ENCODE measurements at regions not wholly inside any gene's neighbourhood (a gene's known extent, or its start where the extent isn't known, plus 50 kb on each side); places are given as distances from the start of the nearest gene placed in this dataset.
"Not testable (repeated sequence)": the region's sequence is repeated elsewhere in the genome, so short reads cannot be mapped to it uniquely, and the experiment has no call there.

DNA sequence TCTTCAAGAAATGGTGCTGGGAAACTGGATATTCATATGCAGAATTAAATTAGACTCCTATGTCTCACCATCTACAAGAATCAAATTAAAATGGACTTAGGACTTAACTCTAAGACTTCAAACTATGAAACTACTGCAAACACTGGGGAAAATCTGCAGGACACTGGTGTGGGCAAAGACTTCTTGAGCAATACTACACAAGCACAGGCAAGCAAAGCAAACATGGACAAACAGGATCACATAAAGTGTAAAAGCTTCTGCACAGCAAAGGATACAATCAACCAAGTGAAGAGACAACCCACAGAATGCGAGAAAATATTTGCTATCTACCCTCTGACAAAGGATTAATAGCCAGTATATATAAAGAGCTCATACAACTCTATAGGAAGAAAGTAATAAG lies 1161.1 kb upstream of the CITED2 start:
- Histone ChIP-seq H3K27me3 (ENCODE audit: control insufficient read depth, insufficient read depth, low read length) (no peaks in the 10 kb centered on the region), H3K27ac (ENCODE audit: low read depth, low read length) (no peak overlapping the region), H3K4me3 (ENCODE audit: low read depth, low read length) (no peak overlapping the region), H3K9me3 (ENCODE audit: control insufficient read depth, insufficient read depth, low read depth, low read length) (peaks cover 21% of the 10 kb centered on the region), H3K4me1 (ENCODE audit: control insufficient read depth, insufficient read depth, low read length) (peaks cover 20% of the 10 kb centered on the region), H3K9ac (ENCODE audit: low read length) (no peak overlapping the region), H3K36me3 (ENCODE audit: control insufficient read depth, insufficient read depth, low read length) (no peaks in the 10 kb centered on the region)

- H3K9ac ChIP-seq (ENCODE audit: low read length): no peak overlapping the region
- no peak overlapping the region for H3K27ac ChIP-seq (ENCODE audit: low read depth, low read length)
- H3K36me3 ChIP-seq (ENCODE audit: control insufficient read depth, insufficient read depth, low read length): no peaks in the 10 kb centered on the region
- peaks cover 21% of the 10 kb centered on the region for H3K9me3 ChIP-seq (ENCODE audit: control insufficient read depth, insufficient read depth, low read depth, low read length)
- H3K4me1 ChIP-seq (ENCODE audit: control insufficient read depth, insufficient read depth, low read length): peaks cover 14% of the 10 kb centered on the region
- H3K27me3 ChIP-seq (ENCODE audit: control insufficient read depth, insufficient read depth, low read length): no peaks in the 10 kb centered on the region
- no peak overlapping the region for H3K4me3 ChIP-seq (ENCODE audit: low read depth, low read length)
Measured at GRCh38 chr6:140533526-140533925, 1159.1 kb upstream of the CITED2 start.

- no peaks in the 10 kb centered on the region for H3K36me3 ChIP-seq (ENCODE audit: control insufficient read depth, insufficient read depth, low read length)
- no peak overlapping the region for H3K27ac ChIP-seq (ENCODE audit: low read depth, low read length)
- no peaks in the 10 kb centered on the region for H3K4me1 ChIP-seq (ENCODE audit: control insufficient read depth, insufficient read depth, low read length)
- H3K4me3 ChIP-seq (ENCODE audit: low read depth, low read length): no peak overlapping the region
- no peaks in the 10 kb centered on the region for H3K9me3 ChIP-seq (ENCODE audit: control insufficient read depth, insufficient read depth, low read depth, low read length)
- H3K9ac ChIP-seq (ENCODE audit: low read length): no peak overlapping the region
- H3K27me3 ChIP-seq (ENCODE audit: control insufficient read depth, insufficient read depth, low read length): no peaks in the 10 kb centered on the region
Measured at GRCh38 chr6:140504776-140505175, 1130.3 kb upstream of the CITED2 start.

DNA sequence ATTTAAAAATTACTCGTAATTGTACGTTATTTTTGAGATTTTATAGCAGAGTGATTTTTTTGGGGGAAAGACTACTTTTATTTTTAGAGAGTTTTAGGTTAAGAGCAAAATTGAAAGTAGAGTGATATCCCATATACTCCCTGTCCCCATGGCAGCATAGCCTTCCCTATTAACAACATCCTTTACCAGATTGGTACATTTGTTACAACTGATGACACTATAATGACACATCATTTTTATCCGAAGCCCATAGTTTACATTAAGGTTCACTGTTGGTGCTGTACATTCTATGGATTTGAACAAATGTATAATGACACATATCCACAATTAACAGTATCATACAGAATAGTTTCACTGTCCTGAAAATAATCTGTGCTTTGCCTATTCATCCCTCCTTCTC lies 1126.4 kb upstream of the CITED2 start:
- H3K4me1 ChIP-seq (ENCODE audit: control insufficient read depth, insufficient read depth, low read length): no peaks in the 10 kb centered on the region
- H3K9ac ChIP-seq (ENCODE audit: low read length): no peak overlapping the region
- H3K4me3 ChIP-seq (ENCODE audit: low read depth, low read length): no peak overlapping the region
- H3K36me3 ChIP-seq (ENCODE audit: control insufficient read depth, insufficient read depth, low read length): no peaks in the 10 kb centered on the region
- no peaks in the 10 kb centered on the region for H3K27me3 ChIP-seq (ENCODE audit: control insufficient read depth, insufficient read depth, low read length)
- H3K27ac ChIP-seq (ENCODE audit: low read depth, low read length): no peak overlapping the region
- H3K9me3 ChIP-seq (ENCODE audit: control insufficient read depth, insufficient read depth, low read depth, low read length): no peaks in the 10 kb centered on the region

- no peaks in the 10 kb centered on the region for H3K9me3 ChIP-seq (ENCODE audit: control insufficient read depth, insufficient read depth, low read depth, low read length)
- H3K27me3 ChIP-seq (ENCODE audit: control insufficient read depth, insufficient read depth, low read length): no peaks in the 10 kb centered on the region
- H3K4me3 ChIP-seq (ENCODE audit: low read depth, low read length): no peak overlapping the region
- H3K9ac ChIP-seq (ENCODE audit: low read length): no peak overlapping the region
- no peak overlapping the region for H3K27ac ChIP-seq (ENCODE audit: low read depth, low read length)
- H3K36me3 ChIP-seq (ENCODE audit: control insufficient read depth, insufficient read depth, low read length): no peaks in the 10 kb centered on the region
- H3K4me1 ChIP-seq (ENCODE audit: control insufficient read depth, insufficient read depth, low read length): no peaks in the 10 kb centered on the region
Measured at GRCh38 chr6:140499607-140500006, 1125.2 kb upstream of the CITED2 start.

DNA sequence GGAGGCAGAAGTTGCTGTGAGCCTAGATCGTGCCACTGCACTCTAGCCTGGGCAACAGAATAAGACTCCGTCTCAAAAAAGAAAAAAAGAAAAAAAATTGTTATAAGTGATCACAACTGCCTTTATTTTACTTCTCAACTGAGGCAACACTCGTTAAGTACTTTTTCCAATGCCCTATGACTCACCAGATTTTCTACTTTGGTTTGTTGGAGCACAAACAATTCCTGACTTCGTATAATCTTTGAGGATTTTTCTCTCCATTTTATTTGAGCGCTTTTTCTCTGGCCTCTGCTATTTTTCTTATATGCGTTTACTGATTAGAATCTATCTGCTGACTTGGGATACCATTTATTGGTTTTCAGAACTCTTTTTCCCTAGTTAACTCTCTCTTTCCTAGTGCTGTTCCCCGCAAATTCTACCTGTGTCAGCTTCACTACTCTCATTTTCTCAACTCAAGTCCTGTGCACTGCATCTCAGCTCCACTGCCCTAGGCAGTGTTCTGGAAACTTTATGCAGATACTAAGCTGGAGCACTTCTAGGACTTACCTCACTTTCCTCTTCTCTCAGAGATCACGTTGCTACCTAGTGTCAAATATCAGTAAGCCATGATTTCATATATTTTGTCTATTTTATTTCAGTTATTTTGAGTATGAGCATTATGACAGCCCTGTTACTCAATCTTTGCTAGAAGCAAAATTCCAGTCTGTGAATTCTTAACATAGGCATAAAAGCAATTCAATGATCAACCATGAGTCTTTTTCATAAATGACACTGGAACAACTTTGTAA lies 1120.1 kb upstream of the CITED2 start:
- no peaks in the 10 kb centered on the region for H3K4me1 ChIP-seq (ENCODE audit: control insufficient read depth, insufficient read depth, low read length)
- H3K9me3 ChIP-seq (ENCODE audit: control insufficient read depth, insufficient read depth, low read depth, low read length): no peaks in the 10 kb centered on the region
- H3K27me3 ChIP-seq (ENCODE audit: control insufficient read depth, insufficient read depth, low read length): no peaks in the 10 kb centered on the region
- H3K36me3 ChIP-seq (ENCODE audit: control insufficient read depth, insufficient read depth, low read length): no peaks in the 10 kb centered on the region
- H3K27ac ChIP-seq (ENCODE audit: low read depth, low read length): no peak overlapping the region
- no peak overlapping the region for H3K4me3 ChIP-seq (ENCODE audit: low read depth, low read length)
- H3K9ac ChIP-seq (ENCODE audit: low read length): no peak overlapping the region

GRCh38 chr6:140493470-140493869 lies 1119.0 kb upstream of the CITED2 start:
- not testable (repeated sequence) for H3K9ac ChIP-seq (ENCODE audit: low read length); H3K27me3 ChIP-seq (ENCODE audit: control insufficient read depth, insufficient read depth, low read length); H3K9me3 ChIP-seq (ENCODE audit: control insufficient read depth, insufficient read depth, low read depth, low read length); H3K4me1 ChIP-seq (ENCODE audit: control insufficient read depth, insufficient read depth, low read length); H3K27ac ChIP-seq (ENCODE audit: low read depth, low read length); H3K36me3 ChIP-seq (ENCODE audit: control insufficient read depth, insufficient read depth, low read length); H3K4me3 ChIP-seq (ENCODE audit: low read depth, low read length)

DNA sequence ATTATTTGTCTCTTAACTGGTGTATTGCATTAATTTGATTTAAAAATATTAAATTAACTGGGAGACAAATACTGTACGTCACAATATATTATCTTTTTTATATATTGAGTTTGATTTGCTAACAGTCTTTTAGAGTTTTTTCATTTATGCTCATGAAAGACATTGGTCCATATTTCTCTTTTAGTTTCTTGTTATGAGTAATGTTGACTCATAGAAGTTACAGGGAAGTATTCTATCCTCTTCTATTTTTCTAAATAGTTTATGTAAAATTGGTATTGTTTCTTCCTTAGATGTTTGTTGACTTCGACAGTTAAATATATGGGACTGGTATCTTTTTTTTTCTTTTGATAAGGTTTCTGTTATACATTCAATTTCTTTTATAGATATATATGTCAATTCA lies 1115.6 kb upstream of the CITED2 start:
- Histone ChIP-seq H3K36me3 (ENCODE audit: control insufficient read depth, insufficient read depth, low read length) (no peaks in the 10 kb centered on the region), H3K4me3 (ENCODE audit: low read depth, low read length) (no peak overlapping the region), H3K27ac (ENCODE audit: low read depth, low read length) (no peak overlapping the region), H3K9ac (ENCODE audit: low read length) (no peak overlapping the region), H3K27me3 (ENCODE audit: control insufficient read depth, insufficient read depth, low read length) (no peaks in the 10 kb centered on the region), H3K9me3 (ENCODE audit: control insufficient read depth, insufficient read depth, low read depth, low read length) (peaks cover 7% of the 10 kb centered on the region; the same call in 1 of the 2 replicates), H3K4me1 (ENCODE audit: control insufficient read depth, insufficient read depth, low read length) (no peaks in the 10 kb centered on the region)

DNA sequence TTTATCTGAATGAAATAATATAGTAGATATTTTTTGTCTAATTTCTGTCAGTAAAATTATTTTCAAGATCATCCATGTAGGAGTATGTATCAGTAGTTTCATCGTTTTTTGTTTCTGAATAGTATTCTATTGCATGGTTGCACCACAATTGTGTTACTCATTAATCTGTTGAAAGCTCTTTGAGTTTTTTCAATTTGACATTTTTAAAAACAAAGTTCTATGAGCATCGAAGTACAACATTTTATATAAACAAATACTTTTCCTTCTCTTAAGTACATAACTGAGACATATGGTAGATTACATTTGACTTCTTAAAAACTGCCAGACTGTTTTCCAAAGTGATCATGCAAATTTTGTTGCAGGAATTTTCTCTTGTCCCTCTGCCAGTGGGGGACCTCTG lies 1113.1 kb upstream of the CITED2 start:
- H3K4me1 ChIP-seq (ENCODE audit: control insufficient read depth, insufficient read depth, low read length): no peaks in the 10 kb centered on the region
- no peak overlapping the region for H3K9ac ChIP-seq (ENCODE audit: low read length)
- no peaks in the 10 kb centered on the region for H3K27me3 ChIP-seq (ENCODE audit: control insufficient read depth, insufficient read depth, low read length)
- no peaks in the 10 kb centered on the region for H3K36me3 ChIP-seq (ENCODE audit: control insufficient read depth, insufficient read depth, low read length)
- H3K9me3 ChIP-seq (ENCODE audit: control insufficient read depth, insufficient read depth, low read depth, low read length): peaks cover 7% of the 10 kb centered on the region; the same call in 1 of the 2 replicates
- H3K4me3 ChIP-seq (ENCODE audit: low read depth, low read length): no peak overlapping the region
- H3K27ac ChIP-seq (ENCODE audit: low read depth, low read length): no peak overlapping the region

- Histone ChIP-seq H3K9ac (ENCODE audit: low read length) (no peak overlapping the region), H3K27me3 (ENCODE audit: control insufficient read depth, insufficient read depth, low read length) (no peaks in the 10 kb centered on the region), H3K4me1 (ENCODE audit: control insufficient read depth, insufficient read depth, low read length) (no peaks in the 10 kb centered on the region), H3K4me3 (ENCODE audit: low read depth, low read length) (no peak overlapping the region), H3K9me3 (ENCODE audit: control insufficient read depth, insufficient read depth, low read depth, low read length) (peaks cover 7% of the 10 kb centered on the region; the same call in 1 of the 2 replicates), H3K27ac (ENCODE audit: low read depth, low read length) (no peak overlapping the region), H3K36me3 (ENCODE audit: control insufficient read depth, insufficient read depth, low read length) (no peaks in the 10 kb centered on the region)
Measured at GRCh38 chr6:140486450-140487361, 1112.3 kb upstream of the CITED2 start.
